ENCODE measurements at regions not wholly inside any gene's neighbourhood (a gene's known extent, or its start where the extent isn't known, plus 50 kb on each side); places are given as distances from the start of the nearest gene placed in this dataset.

DNA sequence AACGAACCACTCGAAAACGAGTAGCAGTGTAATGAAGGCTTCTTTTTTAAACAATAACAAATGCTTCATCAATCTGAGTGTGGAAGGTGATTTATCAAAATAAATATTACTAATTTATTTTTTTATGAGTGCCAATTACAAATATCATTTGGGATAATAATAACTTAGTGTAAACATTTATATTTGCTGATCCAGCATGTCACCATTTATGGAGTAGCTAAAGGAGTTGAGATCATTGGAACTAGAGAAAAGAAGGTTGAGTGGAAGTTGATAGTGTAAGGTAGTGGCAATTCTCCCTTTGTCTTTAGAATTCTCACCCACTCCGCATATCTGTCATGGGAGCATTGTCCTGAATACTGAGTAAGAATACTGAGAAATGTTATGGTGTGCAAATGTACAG, 67.1 kb upstream of the KIF26B start:
- Histone ChIP-seq H3K27ac (ENCODE audit: extremely low read depth, low read depth, low read length) (no peak overlapping the region), H3K36me3 (ENCODE audit: control insufficient read depth, insufficient read depth, low read length) (peaks cover 4% of the 10 kb centered on the region; the same call in 1 of the 3 replicates), H3K4me1 (replicated peaks in 1 of 2; ENCODE audit: control insufficient read depth in 2 of 2, insufficient read depth in 2 of 2, low read length in 2 of 2) (peaks cover 4 to 12% of the 10 kb centered on the region in 2 experiments; a peak in 4 of 5 replicates), H3K4me2 (ENCODE audit: insufficient read depth, low read length) (no peak overlapping the region), H3K27me3 (ENCODE audit: control insufficient read depth in 2 of 2, insufficient read depth in 2 of 2, low read length in 2 of 2) (no peaks in the 10 kb centered on the region), H3K9me1 (ENCODE audit: control insufficient read depth, insufficient read depth, low read length) (no peaks in the 10 kb centered on the region), H2AFZ (ENCODE audit: low read depth, low read length) (no peak overlapping the region), H3K9ac (ENCODE audit: insufficient read depth in 1 of 2, low read depth in 2 of 2, low read length in 2 of 2) (no peak overlapping the region), H3K4me3 (no peak overlapping the region), H3K9me3 (replicated peaks; ENCODE audit: control insufficient read depth, insufficient read depth, low read depth, low read length) (no peaks in the 10 kb centered on the region), H3K79me2 (ENCODE audit: control insufficient read depth, insufficient read depth, low read length) (no peaks in the 10 kb centered on the region), H4K20me1 (replicated peaks; ENCODE audit: control insufficient read depth, insufficient read depth, low read length) (no peaks in the 10 kb centered on the region)
- BruUV-seq (replicated peaks): no TSS peak
- intact Hi-C loops (cut with micrococcal nuclease) (no loop called here), in situ Hi-C loops (cut with MboI) (no loop called here)
- CTCF ChIA-PET (ENCODE audit: low intra/inter-chr PET ratio): no interaction called here
- no peak for FAIRE-seq
- WGBS (ENCODE audit: insufficient coverage, low coverage, missing lambda C conversion rate): 67% methylated on average over 4 of the region's 4 CpGs
- no peak for ATAC-seq
- no peak for DNase-seq (ENCODE audit: extremely low read depth in 1 of 4, low spot score in 3 of 4)
- no peak for TF ChIP-seq BRD9 (IDR thresholded peaks at IDR 0.05; ENCODE audit: low read depth, partially characterized antibody)
- TF ChIP-seq NFXL1 (CRISPR knock-in tag; IDR thresholded peaks at IDR 0.05): no peak
- no peak for TF ChIP-seq STAT6 (CRISPR knock-in tag; IDR thresholded peaks at IDR 0.05)
- TF ChIP-seq ZNF316 (IDR thresholded peaks at IDR 0.05): peak; percentile 70
- no peak for TF ChIP-seq RNF219 (CRISPR knock-in tag; IDR thresholded peaks at IDR 0.05)
- peak; percentile 59; the same call in 1 of the 2 replicates for TF ChIP-seq C11orf30 (IDR thresholded peaks at IDR 0.05; ENCODE audit: low read depth)
- no peak for TF ChIP-seq HDAC3 (IDR thresholded peaks at IDR 0.05; ENCODE audit: borderline replicate concordance, partially characterized antibody)
- no peak for TF ChIP-seq CTBP1 (IDR thresholded peaks at IDR 0.05; ENCODE audit: borderline replicate concordance)
- TF ChIP-seq XRCC4 (IDR thresholded peaks at IDR 0.05; ENCODE audit: extremely low read depth, insufficient read depth, insufficient read length): no peak
- TF ChIP-seq ZFP1 (CRISPR knock-in tag; IDR thresholded peaks at IDR 0.05): no peak
- no peak for TF ChIP-seq ZNF511 (CRISPR knock-in tag; IDR thresholded peaks at IDR 0.05)
- TF ChIP-seq HDAC2 (IDR thresholded peaks at IDR 0.05): no peak
- TF ChIP-seq YBX1 (IDR thresholded peaks at IDR 0.05): no peak
- POLR2A ChIA-PET: no interaction called here

Measured in K562 (cell line).